ENCODE measurements at regions not wholly inside any gene's neighbourhood (a gene's known extent, or its start where the extent isn't known, plus 50 kb on each side); places are given as distances from the start of the nearest gene placed in this dataset.

GRCh38 chr18:64513401-64513800 is 364.5 kb upstream of the LINC00305 start:
- TF ChIP-seq CTCF (IDR thresholded peaks at IDR 0.05), result no peak
- no peak for TF ChIP-seq POLR2AphosphoS5 (IDR thresholded peaks at IDR 0.05)
